PC-3 (cell line): ENCODE measurements at regions not wholly inside any gene's neighbourhood (a gene's known extent, or its start where the extent isn't known, plus 50 kb on each side); places are given as distances from the start of the nearest gene placed in this dataset.

ENCODE experiments used
- ATAC-seq: fragments of 200-7000 bp; cut with Tn5 transposase; 2 replicates; pipeline ENCODE4 v1.9.1; 2020; ENCODE audit warnings: mild to moderate bottlenecking, moderate library complexity
- BruUV-seq: library from RNA; stranded (reverse); fragments of 400-500 nt; replicated peaks from 2 replicates; lab custom pipeline; 2021; lab: Mats Ljungman, UMichigan
- CTCF ChIA-PET: fragments of 300-600 bp; sonication (Branson Sonifier 250); formaldehyde crosslinking; loops from one replicate; lab custom pipeline; 2022; ENCODE audit warnings: antibody characterized with exemption; lab: Charles Lee
- POLR2A ChIA-PET: fragments of 300-600 bp; sonication (Branson Sonifier 250); formaldehyde crosslinking; loops from one replicate; lab custom pipeline; 2022; ENCODE audit warnings: antibody characterized with exemption; ENCODE audit not compliant: unreplicated experiment; lab: Charles Lee
- DNase-seq: peaks from one replicate; pipeline ENCODE4 v3.0.0-alpha.2; 2015
- H2AFZ ChIP-seq: fragments of 300-600 bp; sonication (generic); 2 replicates; pipeline ENCODE4 v1.6.0; 2016; ENCODE audit warnings: antibody characterized with exemption, low read length
- H3F3A ChIP-seq: fragments of 300-600 bp; sonication (generic); one replicate; pipeline ENCODE4 v1.6.0; 2017; ENCODE audit warnings: antibody characterized with exemption, low read length, control low read depth, mild to moderate bottlenecking; ENCODE audit not compliant: unreplicated experiment
- H3K27ac ChIP-seq: fragments of 300-600 bp; sonication (generic); 2 replicates; pipeline ENCODE4 v1.5.1; 2016; ENCODE audit warnings: mild to moderate bottlenecking, low read length
- H3K27me3 ChIP-seq: fragments of 300-600 bp; sonication (generic); 2 replicates; pipeline ENCODE4 v1.6.1; 2016; ENCODE audit warnings: low read length, mixed read lengths
- H3K36me3 ChIP-seq: fragments of 300-600 bp; sonication (generic); 2 replicates; pipeline ENCODE4 v1.6.1; 2016; ENCODE audit warnings: low read depth, mixed run types, low read length, mixed read lengths
- H3K4me1 ChIP-seq: fragments of 300-600 bp; sonication (generic); 2 replicates; pipeline ENCODE4 v1.5.1; 2016; ENCODE audit warnings: low read length; ENCODE audit not compliant: insufficient read depth
- H3K4me2 ChIP-seq: fragments of 300-600 bp; sonication (generic); 2 replicates; pipeline ENCODE4 v1.6.0; 2016; ENCODE audit warnings: low read length
- H3K4me3 ChIP-seq: fragments of 300-600 bp; sonication (generic); 2 replicates; pipeline ENCODE4 v1.5.1; 2016; ENCODE audit warnings: mild to moderate bottlenecking, low read length, mixed read lengths
- H3K79me2 ChIP-seq: fragments of 300-600 bp; sonication (generic); 2 replicates; pipeline ENCODE4 v1.6.1; 2017; ENCODE audit warnings: low read length, mixed read lengths
- H3K9ac ChIP-seq: fragments of 300-600 bp; sonication (generic); 2 replicates; pipeline ENCODE4 v1.6.0; 2016; ENCODE audit warnings: mild to moderate bottlenecking, low read length
- H3K9me2 ChIP-seq: fragments of 300-600 bp; sonication (generic); replicated peaks from 2 replicates; pipeline ENCODE4 v1.6.1; 2016; ENCODE audit warnings: mixed run types, low read length, mixed read lengths
- H3K9me3 ChIP-seq: fragments of 300-600 bp; sonication (generic); 2 replicates; pipeline ENCODE4 v1.6.1; 2016; ENCODE audit warnings: low read length, mixed read lengths
- H4K20me1 ChIP-seq: fragments of 300-600 bp; sonication (generic); 2 replicates; pipeline ENCODE4 v1.6.1; 2016; ENCODE audit warnings: low read length, mixed read lengths
- EZH2 ChIP-seq: fragments of 300-600 bp; sonication (generic); IDR thresholded peaks from one replicate; pipeline ENCODE4 v1.6.1; 2017; ENCODE audit warnings: antibody characterized with exemption, mild to moderate bottlenecking, low read length; ENCODE audit not compliant: unreplicated experiment
- EZH2phosphoT487 ChIP-seq: fragments of 300-600 bp; sonication (generic); IDR thresholded peaks from 2 replicates; pipeline ENCODE4 v1.6.1; 2018; ENCODE audit warnings: mild to moderate bottlenecking, antibody characterized with exemption, low read length, borderline replicate concordance
- intact Hi-C: fragments of 100-400 bp; cut with micrococcal nuclease; formaldehyde crosslinking; loops from 2 replicates; pipeline ENCODE4 v1.9.0; 2023
- TF ChIP-seq, protein P1 (sequence below): fragments of 300-600 bp; sonication (generic); conservative IDR thresholded peaks from 2 replicates; pipeline ENCODE4 v1.5.1; 2017; ENCODE audit warnings: antibody characterized with exemption, low read depth, mild to moderate bottlenecking, low read length

DNA sequence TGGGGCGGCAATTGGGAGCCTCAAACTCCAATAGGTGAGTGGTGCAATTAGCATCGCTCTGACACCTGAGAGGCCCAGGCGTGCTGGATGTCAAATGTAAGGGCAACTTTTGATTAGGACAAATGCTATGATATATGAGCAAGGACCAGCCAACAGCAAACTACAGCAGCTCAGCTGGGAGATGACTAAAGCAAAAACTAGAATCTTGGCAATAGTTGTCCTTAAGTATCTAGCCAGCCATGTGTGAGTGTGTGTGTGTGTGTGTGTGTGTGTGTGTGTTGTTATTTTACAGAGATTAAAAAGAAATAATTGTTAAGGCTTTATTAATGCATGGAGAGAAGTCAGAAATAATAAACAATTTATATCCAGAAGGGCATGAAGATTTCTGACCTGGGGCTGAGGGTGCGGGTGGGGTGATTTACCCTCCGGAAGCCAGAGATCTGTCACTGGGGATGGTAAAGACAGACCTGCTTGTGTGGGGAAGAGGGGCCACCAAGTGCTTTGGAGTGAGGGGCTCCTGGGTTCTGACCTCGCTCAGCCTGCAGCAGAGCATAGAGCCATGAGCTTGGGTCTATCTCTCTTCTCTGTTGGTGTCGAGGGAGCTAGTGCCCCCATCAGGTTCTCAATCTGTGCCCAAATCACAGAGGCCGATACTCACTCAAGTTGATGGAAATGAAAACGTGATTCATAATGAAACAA lies 77.3 kb downstream of the EMX2 start:
- ChIA-PET POLR2A (no interaction called here), CTCF (no interaction called here)
- no peak for ATAC-seq

DNA sequence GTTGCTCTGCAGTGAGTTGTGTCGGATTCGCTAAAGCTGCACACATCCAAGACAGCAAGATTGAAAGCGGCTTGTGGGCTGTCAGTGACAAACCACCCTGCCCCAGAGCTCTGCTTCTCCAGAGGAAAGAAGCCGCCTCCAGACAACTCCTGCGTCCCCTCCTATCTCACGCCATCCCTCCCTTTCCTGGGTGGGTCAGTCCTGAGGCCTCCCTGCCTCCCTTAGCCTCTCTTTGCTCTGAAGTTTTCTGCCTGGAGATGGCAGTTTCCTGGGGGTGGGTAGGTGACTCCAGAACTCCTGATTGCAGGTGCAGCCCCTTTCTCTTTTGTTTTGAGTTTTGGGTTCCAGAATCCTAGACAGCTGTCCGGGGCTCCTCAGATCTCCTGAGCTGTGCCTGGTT lies 78.7 kb downstream of the EMX2 start:
- no peak overlapping the region for H3K9ac ChIP-seq
- no peak for DNase-seq
- ChIA-PET POLR2A (no interaction called here), CTCF (no interaction called here)
- H3K9me2 ChIP-seq: no peaks in the 10 kb centered on the region
- no peak for TF ChIP-seq EZH2phosphoT487
- TF ChIP-seq EZH2: no peak
- TF ChIP-seq, protein P1, sequence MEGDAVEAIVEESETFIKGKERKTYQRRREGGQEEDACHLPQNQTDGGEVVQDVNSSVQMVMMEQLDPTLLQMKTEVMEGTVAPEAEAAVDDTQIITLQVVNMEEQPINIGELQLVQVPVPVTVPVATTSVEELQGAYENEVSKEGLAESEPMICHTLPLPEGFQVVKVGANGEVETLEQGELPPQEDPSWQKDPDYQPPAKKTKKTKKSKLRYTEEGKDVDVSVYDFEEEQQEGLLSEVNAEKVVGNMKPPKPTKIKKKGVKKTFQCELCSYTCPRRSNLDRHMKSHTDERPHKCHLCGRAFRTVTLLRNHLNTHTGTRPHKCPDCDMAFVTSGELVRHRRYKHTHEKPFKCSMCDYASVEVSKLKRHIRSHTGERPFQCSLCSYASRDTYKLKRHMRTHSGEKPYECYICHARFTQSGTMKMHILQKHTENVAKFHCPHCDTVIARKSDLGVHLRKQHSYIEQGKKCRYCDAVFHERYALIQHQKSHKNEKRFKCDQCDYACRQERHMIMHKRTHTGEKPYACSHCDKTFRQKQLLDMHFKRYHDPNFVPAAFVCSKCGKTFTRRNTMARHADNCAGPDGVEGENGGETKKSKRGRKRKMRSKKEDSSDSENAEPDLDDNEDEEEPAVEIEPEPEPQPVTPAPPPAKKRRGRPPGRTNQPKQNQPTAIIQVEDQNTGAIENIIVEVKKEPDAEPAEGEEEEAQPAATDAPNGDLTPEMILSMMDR: no peak
- ATAC-seq: no peak
- H3F3A ChIP-seq: no peaks in the 10 kb centered on the region
- intact Hi-C loops: no loop called here
- no peak overlapping the region for H2AFZ ChIP-seq
- H4K20me1 ChIP-seq: no peaks in the 10 kb centered on the region
- H3K4me3 ChIP-seq: no peak overlapping the region
- no peaks in the 10 kb centered on the region for H3K79me2 ChIP-seq
- H3K36me3 ChIP-seq: no peaks in the 10 kb centered on the region
- no peaks in the 10 kb centered on the region for H3K4me1 ChIP-seq
- H3K9me3 ChIP-seq: no peaks in the 10 kb centered on the region
- H3K27me3 ChIP-seq: peaks cover 20% of the 10 kb centered on the region
- no peak overlapping the region for H3K27ac ChIP-seq
- BruUV-seq: no TSS peak
- H3K4me2 ChIP-seq: no peak overlapping the region

More for the DNA sequence above, 77.3 kb downstream of the EMX2 start:
- Histone ChIP-seq H3K9me3 (no peaks in the 10 kb centered on the region), H3K27ac (no peak overlapping the region), H2AFZ (no peak overlapping the region), H4K20me1 (no peaks in the 10 kb centered on the region), H3F3A (no peaks in the 10 kb centered on the region), H3K79me2 (no peaks in the 10 kb centered on the region), H3K4me3 (no peak overlapping the region), H3K9ac (no peak overlapping the region), H3K4me1 (no peaks in the 10 kb centered on the region), H3K9me2 (no peaks in the 10 kb centered on the region), H3K4me2 (no peak overlapping the region), H3K36me3 (no peaks in the 10 kb centered on the region), H3K27me3 (peaks cover 20% of the 10 kb centered on the region)
- DNase-seq: no peak
- no TSS peak for BruUV-seq
- intact Hi-C loops: no loop called here
- TF ChIP-seq EZH2phosphoT487 (no peak), EZH2 (no peak)
- TF ChIP-seq, protein P1: no peak

DNA sequence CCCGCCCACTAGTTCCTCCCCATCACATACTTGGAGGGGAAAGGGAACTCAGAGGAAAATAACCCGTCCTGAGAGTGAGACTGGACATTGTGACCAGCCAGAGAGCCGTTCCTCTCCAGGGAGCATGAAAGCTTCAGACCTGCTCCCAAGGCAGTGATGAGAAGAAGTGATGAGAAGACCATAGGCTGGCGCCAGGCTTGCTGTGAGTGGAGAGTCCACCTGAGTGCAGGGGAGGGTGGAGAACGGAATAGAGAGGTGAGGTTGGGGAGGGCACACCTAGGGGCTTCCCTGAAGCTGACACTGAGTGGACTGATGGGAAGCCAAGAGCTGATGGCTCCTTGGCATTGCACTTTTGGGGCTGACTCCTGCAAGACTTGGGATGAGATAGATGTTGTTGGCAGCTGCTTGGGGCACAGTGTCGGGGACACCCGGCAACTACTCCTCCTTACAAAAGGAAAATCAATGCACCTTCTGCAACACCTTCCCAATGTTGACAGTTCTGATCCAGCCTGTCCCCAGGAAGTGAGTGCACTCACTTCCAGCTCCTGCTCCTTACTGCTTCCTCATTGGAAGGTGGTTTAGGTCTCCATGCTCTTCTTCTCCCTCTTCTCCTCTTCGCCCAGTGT lies 79.4 kb downstream of the EMX2 start:
- Histone ChIP-seq H3K27ac (no peak overlapping the region), H3K4me1 (no peaks in the 10 kb centered on the region), H3K79me2 (no peaks in the 10 kb centered on the region), H3K27me3 (peaks cover 20% of the 10 kb centered on the region), H3K9ac (no peak overlapping the region), H3K4me2 (no peak overlapping the region), H3K9me2 (no peaks in the 10 kb centered on the region), H3K36me3 (no peaks in the 10 kb centered on the region), H2AFZ (no peak overlapping the region), H3F3A (no peaks in the 10 kb centered on the region), H4K20me1 (no peaks in the 10 kb centered on the region), H3K9me3 (no peaks in the 10 kb centered on the region), H3K4me3 (no peak overlapping the region)
- DNase-seq (no peak), ATAC-seq (no peak)
- TF ChIP-seq, protein P1: no peak
- TF ChIP-seq EZH2phosphoT487 (no peak), EZH2 (no peak)
- intact Hi-C loops: no loop called here
- POLR2A ChIA-PET: no interaction called here
- CTCF ChIA-PET: no interaction called here
- BruUV-seq: no TSS peak
